H1 (cell line): ENCODE measurements at regions not wholly inside any gene's neighbourhood (a gene's known extent, or its start where the extent isn't known, plus 50 kb on each side); places are given as distances from the start of the nearest gene placed in this dataset.

ENCODE experiments used
- ASH2L ChIP-seq: fragments of 200-600, 300-600 bp; sonication (generic); IDR thresholded peaks from one replicate; pipeline ENCODE4 v1.7.1; 2017; ENCODE audit warnings: low read length
- CBX8 ChIP-seq: fragments of 300-800, 300-1000 bp; sonication (generic); IDR thresholded peaks from 2 replicates; pipeline ENCODE4 v1.7.1; 2016; ENCODE audit warnings: low read depth, low read length, borderline replicate concordance
- GTF2F1 ChIP-seq: IDR thresholded peaks from 2 replicates; pipeline ENCODE4 v1.6.1; 2012; ENCODE audit warnings: low read depth, low read length, improper control_type of control experiment, borderline replicate concordance
- HDAC6 ChIP-seq: IDR thresholded peaks from one replicate; pipeline ENCODE4 v1.7.1; 2012; ENCODE audit warnings: low read depth, mild to moderate bottlenecking, inconsistent platforms, low read length, moderate library complexity
- KDM1A ChIP-seq: fragments of 200-600, 300-600 bp; sonication (generic); IDR thresholded peaks from 2 replicates; pipeline ENCODE4 v1.7.1; 2016; ENCODE audit warnings: mild to moderate bottlenecking, low read length, borderline replicate concordance
- KDM4A ChIP-seq: IDR thresholded peaks from one replicate; pipeline ENCODE4 v1.7.1; 2012; ENCODE audit warnings: low read depth, mild to moderate bottlenecking, moderate library complexity, low read length, inconsistent platforms; ENCODE audit not compliant: severe bottlenecking
- RFX5 ChIP-seq: IDR thresholded peaks from 2 replicates; pipeline ENCODE4 v1.6.1; 2011; ENCODE audit warnings: low read depth, low read length, improper control_type of control experiment, borderline replicate concordance
- SIRT6 ChIP-seq: IDR thresholded peaks from one replicate; pipeline ENCODE4 v1.7.1; 2012; ENCODE audit warnings: low read length, inconsistent platforms
- SUZ12 ChIP-seq: fragments of 200-600 bp; sonication (generic); IDR thresholded peaks from 2 replicates; pipeline ENCODE4 v1.6.1; 2012; ENCODE audit warnings: mild to moderate bottlenecking, inconsistent platforms, low read length, moderate library complexity, mixed read lengths
- TBP ChIP-seq: IDR thresholded peaks from 2 replicates; pipeline ENCODE4 v1.6.1; 2011; ENCODE audit warnings: low read depth, low read length, improper control_type of control experiment
- TF ChIP-seq, protein P1 (sequence below): fragments of 300-600 bp; sonication (generic); IDR thresholded peaks from 2 replicates; pipeline ENCODE4 v1.7.1; 2012; ENCODE audit warnings: low read length, moderate library complexity, mild to moderate bottlenecking, inconsistent platforms; ENCODE audit not compliant: insufficient replicate concordance

DNA sequence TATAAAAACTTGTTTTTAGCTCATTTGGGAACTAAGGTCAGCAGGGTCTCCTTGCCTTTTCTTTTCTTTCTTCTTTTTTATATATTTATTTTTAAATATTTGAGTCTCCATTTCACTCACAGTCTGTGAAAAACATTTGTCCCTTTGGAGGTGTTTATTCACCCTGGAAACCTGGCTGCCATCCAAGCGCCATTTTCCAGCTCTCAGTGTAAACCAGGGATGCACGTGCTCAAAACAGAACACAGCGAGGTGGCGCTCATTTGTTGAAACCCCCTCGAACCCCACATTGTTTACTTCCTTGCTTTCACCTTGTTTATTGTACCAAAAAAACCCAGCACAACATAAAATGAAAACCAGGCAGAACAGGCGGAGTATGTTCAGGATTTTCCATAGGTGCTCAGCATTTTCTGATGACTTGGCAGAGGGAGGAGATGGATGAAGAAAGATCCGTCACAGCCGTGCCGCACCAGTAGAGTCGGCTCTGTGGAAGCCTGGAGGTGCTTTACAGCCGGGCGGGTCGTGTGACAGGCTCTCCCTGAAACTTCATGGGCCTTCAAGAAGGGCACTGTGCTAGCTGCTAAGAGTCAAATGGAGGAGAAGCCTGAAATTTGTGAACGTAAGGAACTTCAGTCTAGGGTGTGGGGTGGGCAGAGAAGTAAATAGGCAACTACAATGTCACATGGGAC lies 284.4 kb downstream of the FOXL1 start (continued):
- TF ChIP-seq, protein P1, sequence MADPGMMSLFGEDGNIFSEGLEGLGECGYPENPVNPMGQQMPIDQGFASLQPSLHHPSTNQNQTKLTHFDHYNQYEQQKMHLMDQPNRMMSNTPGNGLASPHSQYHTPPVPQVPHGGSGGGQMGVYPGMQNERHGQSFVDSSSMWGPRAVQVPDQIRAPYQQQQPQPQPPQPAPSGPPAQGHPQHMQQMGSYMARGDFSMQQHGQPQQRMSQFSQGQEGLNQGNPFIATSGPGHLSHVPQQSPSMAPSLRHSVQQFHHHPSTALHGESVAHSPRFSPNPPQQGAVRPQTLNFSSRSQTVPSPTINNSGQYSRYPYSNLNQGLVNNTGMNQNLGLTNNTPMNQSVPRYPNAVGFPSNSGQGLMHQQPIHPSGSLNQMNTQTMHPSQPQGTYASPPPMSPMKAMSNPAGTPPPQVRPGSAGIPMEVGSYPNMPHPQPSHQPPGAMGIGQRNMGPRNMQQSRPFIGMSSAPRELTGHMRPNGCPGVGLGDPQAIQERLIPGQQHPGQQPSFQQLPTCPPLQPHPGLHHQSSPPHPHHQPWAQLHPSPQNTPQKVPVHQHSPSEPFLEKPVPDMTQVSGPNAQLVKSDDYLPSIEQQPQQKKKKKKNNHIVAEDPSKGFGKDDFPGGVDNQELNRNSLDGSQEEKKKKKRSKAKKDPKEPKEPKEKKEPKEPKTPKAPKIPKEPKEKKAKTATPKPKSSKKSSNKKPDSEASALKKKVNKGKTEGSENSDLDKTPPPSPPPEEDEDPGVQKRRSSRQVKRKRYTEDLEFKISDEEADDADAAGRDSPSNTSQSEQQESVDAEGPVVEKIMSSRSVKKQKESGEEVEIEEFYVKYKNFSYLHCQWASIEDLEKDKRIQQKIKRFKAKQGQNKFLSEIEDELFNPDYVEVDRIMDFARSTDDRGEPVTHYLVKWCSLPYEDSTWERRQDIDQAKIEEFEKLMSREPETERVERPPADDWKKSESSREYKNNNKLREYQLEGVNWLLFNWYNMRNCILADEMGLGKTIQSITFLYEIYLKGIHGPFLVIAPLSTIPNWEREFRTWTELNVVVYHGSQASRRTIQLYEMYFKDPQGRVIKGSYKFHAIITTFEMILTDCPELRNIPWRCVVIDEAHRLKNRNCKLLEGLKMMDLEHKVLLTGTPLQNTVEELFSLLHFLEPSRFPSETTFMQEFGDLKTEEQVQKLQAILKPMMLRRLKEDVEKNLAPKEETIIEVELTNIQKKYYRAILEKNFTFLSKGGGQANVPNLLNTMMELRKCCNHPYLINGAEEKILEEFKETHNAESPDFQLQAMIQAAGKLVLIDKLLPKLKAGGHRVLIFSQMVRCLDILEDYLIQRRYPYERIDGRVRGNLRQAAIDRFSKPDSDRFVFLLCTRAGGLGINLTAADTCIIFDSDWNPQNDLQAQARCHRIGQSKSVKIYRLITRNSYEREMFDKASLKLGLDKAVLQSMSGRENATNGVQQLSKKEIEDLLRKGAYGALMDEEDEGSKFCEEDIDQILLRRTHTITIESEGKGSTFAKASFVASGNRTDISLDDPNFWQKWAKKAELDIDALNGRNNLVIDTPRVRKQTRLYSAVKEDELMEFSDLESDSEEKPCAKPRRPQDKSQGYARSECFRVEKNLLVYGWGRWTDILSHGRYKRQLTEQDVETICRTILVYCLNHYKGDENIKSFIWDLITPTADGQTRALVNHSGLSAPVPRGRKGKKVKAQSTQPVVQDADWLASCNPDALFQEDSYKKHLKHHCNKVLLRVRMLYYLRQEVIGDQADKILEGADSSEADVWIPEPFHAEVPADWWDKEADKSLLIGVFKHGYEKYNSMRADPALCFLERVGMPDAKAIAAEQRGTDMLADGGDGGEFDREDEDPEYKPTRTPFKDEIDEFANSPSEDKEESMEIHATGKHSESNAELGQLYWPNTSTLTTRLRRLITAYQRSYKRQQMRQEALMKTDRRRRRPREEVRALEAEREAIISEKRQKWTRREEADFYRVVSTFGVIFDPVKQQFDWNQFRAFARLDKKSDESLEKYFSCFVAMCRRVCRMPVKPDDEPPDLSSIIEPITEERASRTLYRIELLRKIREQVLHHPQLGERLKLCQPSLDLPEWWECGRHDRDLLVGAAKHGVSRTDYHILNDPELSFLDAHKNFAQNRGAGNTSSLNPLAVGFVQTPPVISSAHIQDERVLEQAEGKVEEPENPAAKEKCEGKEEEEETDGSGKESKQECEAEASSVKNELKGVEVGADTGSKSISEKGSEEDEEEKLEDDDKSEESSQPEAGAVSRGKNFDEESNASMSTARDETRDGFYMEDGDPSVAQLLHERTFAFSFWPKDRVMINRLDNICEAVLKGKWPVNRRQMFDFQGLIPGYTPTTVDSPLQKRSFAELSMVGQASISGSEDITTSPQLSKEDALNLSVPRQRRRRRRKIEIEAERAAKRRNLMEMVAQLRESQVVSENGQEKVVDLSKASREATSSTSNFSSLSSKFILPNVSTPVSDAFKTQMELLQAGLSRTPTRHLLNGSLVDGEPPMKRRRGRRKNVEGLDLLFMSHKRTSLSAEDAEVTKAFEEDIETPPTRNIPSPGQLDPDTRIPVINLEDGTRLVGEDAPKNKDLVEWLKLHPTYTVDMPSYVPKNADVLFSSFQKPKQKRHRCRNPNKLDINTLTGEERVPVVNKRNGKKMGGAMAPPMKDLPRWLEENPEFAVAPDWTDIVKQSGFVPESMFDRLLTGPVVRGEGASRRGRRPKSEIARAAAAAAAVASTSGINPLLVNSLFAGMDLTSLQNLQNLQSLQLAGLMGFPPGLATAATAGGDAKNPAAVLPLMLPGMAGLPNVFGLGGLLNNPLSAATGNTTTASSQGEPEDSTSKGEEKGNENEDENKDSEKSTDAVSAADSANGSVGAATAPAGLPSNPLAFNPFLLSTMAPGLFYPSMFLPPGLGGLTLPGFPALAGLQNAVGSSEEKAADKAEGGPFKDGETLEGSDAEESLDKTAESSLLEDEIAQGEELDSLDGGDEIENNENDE, result no peak
- TF ChIP-seq KDM4A (no peak), SIRT6 (no peak), ASH2L (no peak), KDM1A (no peak), TBP (no peak), HDAC6 (no peak), RFX5 (no peak), GTF2F1 (no peak), SUZ12 (no peak), CBX8 (no peak)
